DMS 273 (cell line): ENCODE measurements at regions not wholly inside any gene's neighbourhood (a gene's known extent, or its start where the extent isn't known, plus 50 kb on each side); places are given as distances from the start of the nearest gene placed in this dataset.

Experiments used
- DNase-seq: peaks from one replicate; lab custom pipeline; 2025; ENCODE audit not compliant: unreplicated experiment; lab: John Stamatoyannopoulos, UW

DNA sequence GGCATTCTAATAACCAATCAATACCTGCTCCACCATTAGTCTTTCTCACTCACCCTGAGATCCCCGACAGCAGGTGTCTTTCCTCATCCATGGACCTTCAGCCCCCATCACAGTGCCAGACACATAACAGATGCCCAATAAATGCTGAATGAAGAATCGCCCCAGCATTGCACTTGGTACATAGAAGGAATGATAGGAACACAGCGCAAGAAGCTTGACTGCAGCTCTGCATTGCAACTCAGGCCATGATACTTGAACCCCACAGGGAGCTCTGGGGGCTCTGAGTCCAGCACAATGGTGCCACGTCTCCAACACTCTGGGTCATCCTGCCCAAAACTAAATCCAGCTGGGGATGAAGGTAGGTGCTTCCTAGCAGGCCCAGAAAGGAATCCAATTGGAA, 355.0 kb upstream of the SLC30A5 start:
- no peak for DNase-seq

DNA sequence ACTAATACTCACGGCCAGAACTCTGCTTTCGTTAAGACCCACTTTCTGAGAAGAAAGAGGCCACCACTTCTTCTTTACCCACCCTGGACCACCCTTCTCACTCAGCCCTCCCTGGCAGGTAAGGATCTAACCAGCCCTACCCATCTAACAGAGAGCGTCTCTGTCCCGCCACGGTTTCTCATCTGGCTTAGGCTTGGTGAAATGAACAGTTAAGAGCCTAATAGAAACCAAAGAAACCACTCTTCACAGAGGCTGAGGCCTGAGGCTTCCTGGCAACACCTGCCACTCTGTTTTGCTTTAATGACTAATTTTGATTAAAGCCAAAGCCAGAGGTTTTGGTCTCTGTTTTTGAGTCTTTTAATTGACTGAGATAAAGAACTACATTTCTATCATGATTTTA, 354.1 kb upstream of the SLC30A5 start:
- no peak for DNase-seq

DNA sequence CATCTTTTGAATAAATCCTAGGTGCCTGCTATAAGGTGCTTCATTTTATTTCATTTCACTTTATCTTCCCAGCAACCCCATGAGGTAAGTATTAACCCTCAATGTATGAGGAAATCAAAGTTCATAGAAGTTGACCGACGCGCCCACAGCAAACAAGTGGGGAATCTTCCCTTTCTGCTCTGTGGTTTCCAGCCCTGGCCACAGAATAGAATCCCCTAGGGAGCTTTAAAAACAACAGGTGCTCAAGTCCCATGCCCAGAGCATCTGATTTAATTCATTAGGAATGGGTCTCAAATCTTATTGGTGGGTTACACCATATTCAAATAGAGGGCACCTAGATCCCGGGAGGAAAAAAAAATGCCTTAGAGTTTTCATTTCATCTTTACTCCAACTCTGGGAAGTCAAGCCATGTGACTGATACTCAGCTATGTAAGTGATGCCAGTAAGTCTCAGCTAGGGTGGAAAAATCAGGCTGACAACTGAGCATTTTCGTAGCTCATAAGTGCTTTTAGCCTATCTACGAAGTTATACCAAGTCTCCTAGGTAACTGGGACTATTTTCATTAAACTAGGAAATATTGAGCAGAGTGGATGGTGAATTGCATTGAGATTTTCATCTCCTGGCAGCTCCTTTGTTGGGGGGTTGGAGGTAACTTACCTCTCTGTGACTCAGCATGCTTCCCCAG, 353.4 kb upstream of the SLC30A5 start:
- peak; percentile 20 for DNase-seq

DNA sequence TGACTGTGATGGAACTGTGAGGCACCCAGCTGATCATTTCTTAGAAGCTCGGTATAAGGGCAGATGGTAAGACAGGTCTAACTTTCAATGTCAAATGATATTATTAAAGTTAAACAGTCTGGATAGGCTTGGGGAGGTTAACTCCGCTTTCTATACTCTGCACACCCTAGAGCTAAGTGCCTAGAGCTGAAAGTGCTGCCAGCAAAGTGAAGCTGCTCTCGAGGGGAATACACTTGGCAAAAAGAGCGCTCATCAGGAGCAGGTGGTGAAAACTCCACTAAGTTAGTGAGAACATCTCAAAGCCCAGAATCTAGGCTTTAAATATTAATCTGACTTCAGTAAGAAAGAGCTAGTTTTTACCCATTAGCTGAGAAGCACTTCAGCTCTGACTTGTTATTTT, 349.6 kb upstream of the SLC30A5 start:
- DNase-seq = peak; percentile 40

- peak; percentile 67 for DNase-seq
Observed at GRCh38 chr5:68745448-68745847, 348.4 kb upstream of the SLC30A5 start.

DNA sequence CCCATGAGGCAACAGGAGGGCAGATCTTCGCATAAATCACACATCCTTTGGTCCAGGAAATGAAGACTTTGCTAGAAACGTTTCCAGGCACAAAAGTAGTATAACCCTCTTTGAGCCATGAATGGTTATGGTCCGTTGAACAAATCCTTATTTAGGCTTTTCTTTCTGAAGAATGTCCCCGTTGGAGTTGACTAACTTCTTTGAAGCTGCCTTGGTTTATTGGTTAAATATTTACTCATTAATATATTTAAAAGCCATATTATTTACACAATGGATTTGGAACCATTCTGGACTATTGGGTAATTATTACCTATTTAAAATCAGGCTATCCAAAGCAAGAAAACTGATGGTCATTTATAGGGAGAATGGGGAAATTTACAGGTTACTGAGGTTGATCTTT, 347.6 kb upstream of the SLC30A5 start:
- DNase-seq = no peak

GRCh38 chr5:68746643-68747420, 347.0 kb upstream of the SLC30A5 start:
- DNase-seq = no peak

GRCh38 chr5:68747521-68747920, 346.3 kb upstream of the SLC30A5 start:
- no peak for DNase-seq

DNA sequence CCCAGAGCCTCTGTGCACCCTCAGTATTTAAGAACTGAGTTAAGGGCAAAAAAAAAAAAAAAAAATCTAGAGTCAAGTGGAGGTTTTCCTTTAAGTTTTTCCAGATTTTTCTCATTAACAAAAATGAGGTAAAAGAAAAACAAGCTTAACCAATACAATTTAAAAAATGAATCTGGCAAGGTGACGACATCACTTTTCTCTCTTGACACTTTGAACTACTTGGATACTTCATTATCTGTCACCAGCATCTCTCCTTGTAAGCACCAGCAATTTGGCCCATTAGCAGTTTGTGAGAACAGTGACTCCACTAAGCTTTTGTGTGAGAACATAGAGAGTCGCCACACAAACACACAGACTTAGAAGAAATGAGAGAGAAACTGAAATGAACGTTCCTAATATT, 345.7 kb upstream of the SLC30A5 start:
- DNase-seq = no peak

GRCh38 chr5:68749077-68749476, 344.7 kb upstream of the SLC30A5 start:
- no peak for DNase-seq

GRCh38 chr5:68749631-68750030, 344.2 kb upstream of the SLC30A5 start:
- DNase-seq = no peak

- DNase-seq = no peak
Observed at GRCh38 chr5:68751661-68752060, 342.2 kb upstream of the SLC30A5 start.

- no peak for DNase-seq
Observed at GRCh38 chr5:68754536-68754935, 339.3 kb upstream of the SLC30A5 start.

DNA sequence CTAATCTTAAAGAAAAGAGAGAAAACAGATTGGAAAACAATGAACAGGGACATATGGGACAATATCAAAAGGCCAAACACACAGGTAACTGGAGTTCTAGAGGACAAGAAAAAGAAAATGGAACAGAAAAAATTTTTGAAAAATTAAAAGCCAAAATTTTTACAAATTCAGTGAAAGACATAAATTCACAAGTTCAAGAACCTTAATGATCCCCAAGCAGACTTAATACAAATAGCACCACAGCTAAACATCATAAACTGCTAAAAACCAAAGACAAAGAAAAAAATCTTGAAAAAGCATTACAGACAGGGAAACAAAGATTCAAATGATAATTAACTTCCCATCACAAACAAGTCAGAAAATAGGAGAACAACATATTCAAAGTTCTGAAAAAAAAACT, 338.5 kb upstream of the SLC30A5 start:
- no peak for DNase-seq

GRCh38 chr5:68757006-68757405, 336.8 kb upstream of the SLC30A5 start:
- no peak for DNase-seq

DNA sequence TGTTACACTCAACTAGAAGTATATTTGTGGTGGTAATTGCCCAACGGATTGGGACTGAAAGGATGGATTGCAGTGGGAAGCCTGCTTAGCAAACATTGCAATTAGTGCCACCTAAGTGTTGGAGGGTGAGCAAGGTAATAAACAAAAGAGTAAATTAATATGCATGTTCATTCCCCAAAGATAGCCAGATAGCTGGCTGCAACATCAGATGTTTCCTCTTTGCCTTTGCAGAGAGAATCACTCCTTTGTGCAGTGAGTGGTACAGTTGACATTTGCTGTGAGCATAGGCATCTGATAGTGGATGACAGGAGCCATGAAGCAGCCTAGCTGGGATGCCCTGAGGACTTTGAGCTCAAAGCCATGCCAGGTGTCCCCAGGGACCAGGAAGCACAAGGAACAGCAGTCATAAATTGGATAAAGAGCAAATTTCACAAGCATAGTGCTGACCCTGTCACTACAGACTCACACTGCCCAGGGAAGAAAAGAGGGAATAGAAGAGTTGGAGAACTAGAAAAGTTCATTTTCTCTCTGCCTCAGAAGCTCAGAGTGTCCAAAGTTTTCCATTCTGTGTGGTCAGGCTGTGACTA, 336.1 kb upstream of the SLC30A5 start:
- DNase-seq = no peak

DNA sequence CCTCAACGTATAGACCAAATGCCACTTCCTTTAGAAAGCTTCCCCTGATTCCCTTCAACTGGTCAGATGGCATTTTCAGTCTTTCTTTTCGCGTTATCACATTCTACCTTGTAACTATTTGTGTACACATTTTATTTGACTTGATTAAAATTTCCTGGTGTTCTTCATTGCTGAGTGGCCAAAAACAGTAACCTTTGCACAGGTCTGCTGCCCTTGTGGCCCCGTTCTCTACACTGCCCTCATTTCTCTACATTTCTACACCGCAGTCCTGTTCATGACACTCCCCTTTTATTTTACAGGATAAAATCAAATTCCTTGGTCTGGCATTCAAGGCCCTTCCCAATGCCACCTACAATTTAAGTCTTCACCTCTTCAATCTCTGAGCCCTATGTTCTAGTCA, 334.2 kb upstream of the SLC30A5 start:
- DNase-seq = no peak

DNA sequence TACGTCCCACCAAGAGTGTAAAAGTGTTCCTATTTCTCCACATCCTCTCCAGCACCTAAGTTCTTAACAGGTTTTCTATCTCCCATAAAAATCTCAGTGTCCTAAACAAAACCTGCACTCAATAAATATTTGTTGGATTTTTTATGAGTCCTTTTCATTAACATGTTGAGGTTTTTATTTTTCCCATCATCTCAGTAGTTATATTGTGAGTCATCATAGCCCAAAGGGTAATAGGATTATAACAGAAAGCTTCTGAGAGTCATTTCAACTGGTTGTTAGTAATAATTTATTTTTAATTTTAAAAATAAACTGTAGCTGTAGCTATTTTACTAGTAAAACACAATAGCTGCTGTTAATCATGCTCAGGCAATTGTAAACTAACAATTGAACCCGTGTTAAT, 331.6 kb upstream of the SLC30A5 start:
- DNase-seq = no peak

GRCh38 chr5:68766952-68767464, 326.8 kb upstream of the SLC30A5 start:
- no peak for DNase-seq

DNA sequence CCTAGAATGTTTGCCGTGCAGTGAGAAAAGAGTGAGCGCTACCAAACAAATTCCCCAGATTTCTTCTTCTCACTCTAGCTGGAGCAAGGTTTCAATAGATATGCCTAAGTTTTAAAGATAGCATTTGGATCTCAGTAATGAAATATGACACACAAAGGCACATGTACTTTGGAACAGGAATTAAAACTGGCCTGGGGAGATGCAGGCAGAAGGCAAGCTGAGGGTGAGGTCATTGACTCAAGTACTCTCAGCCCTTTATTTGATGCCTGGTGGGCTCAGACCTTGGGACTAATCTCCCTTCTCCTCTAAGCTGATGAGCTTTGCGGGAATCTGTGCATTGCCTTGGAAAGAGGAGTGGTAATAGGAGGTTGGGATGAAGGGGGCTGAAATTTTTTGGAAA, 323.3 kb upstream of the SLC30A5 start:
- no peak for DNase-seq

- no peak for DNase-seq
Observed at GRCh38 chr5:68771221-68771620, 322.6 kb upstream of the SLC30A5 start.

DNA sequence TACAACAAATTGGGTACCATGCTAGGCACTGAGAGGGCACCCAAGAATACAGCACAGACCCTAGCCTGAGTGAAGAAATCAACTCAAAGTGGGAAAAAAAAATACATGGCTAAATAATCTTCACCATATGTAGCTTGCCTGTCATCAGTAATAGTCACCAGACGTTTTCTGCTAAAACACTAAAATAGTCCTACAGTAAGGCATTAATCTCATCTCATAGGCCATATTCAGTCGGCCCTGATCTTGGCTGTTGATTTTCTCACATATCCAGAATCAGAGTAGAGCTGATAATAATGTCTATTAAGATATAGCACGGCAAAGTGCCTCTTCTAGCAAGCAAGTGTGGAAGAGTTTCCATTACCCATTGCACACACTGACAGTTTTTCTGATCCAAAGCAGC, 322.1 kb upstream of the SLC30A5 start:
- DNase-seq = no peak
